Ishikawa (cell line): ENCODE measurements at regions not wholly inside any gene's neighbourhood (a gene's known extent, or its start where the extent isn't known, plus 50 kb on each side); places are given as distances from the start of the nearest gene placed in this dataset.

Experiments
- CEBPB ChIP-seq: IDR thresholded peaks from 2 replicates; pipeline ENCODE4 v1.6.1; 2012
- CREB1 ChIP-seq: IDR thresholded peaks from 2 replicates; pipeline ENCODE4 v1.6.1; 2012; ENCODE audit warnings: low read depth
- EGR1 ChIP-seq: IDR thresholded peaks from 2 replicates; pipeline ENCODE4 v1.6.1; 2012
- EP300 ChIP-seq: IDR thresholded peaks from 2 replicates; pipeline ENCODE4 v1.6.1; 2012; ENCODE audit warnings: borderline replicate concordance
- FOXM1 ChIP-seq: IDR thresholded peaks from 2 replicates; pipeline ENCODE4 v1.6.1; 2012; ENCODE audit warnings: low read depth, borderline replicate concordance
- MAX ChIP-seq: IDR thresholded peaks from 2 replicates; pipeline ENCODE4 v1.6.1; 2012
- NFIC ChIP-seq: IDR thresholded peaks from 2 replicates; pipeline ENCODE4 v1.6.1; 2012
- RAD21 ChIP-seq: IDR thresholded peaks from 2 replicates; pipeline ENCODE4 v1.6.1; 2012; ENCODE audit warnings: low read depth
- TAF1 ChIP-seq: IDR thresholded peaks from 2 replicates; pipeline ENCODE4 v1.6.1; 2012; ENCODE audit warnings: low read depth, mild to moderate bottlenecking
- TCF12 ChIP-seq: IDR thresholded peaks from 2 replicates; pipeline ENCODE4 v1.6.1; 2012; ENCODE audit warnings: low read depth
- TEAD4 ChIP-seq: IDR thresholded peaks from 2 replicates; pipeline ENCODE4 v1.6.1; 2012
- USF1 ChIP-seq: IDR thresholded peaks from 2 replicates; pipeline ENCODE4 v1.6.1; 2012
- YY1 ChIP-seq: IDR thresholded peaks from 2 replicates; pipeline ENCODE4 v1.6.1; 2012; ENCODE audit warnings: low read depth
- ZBTB7A ChIP-seq: IDR thresholded peaks from 2 replicates; pipeline ENCODE4 v1.6.1; 2012; ENCODE audit warnings: low read depth
- TF ChIP-seq, protein P1 (sequence below): IDR thresholded peaks from 2 replicates; pipeline ENCODE4 v1.6.1; 2012; ENCODE audit warnings: low read depth, mild to moderate bottlenecking

DNA sequence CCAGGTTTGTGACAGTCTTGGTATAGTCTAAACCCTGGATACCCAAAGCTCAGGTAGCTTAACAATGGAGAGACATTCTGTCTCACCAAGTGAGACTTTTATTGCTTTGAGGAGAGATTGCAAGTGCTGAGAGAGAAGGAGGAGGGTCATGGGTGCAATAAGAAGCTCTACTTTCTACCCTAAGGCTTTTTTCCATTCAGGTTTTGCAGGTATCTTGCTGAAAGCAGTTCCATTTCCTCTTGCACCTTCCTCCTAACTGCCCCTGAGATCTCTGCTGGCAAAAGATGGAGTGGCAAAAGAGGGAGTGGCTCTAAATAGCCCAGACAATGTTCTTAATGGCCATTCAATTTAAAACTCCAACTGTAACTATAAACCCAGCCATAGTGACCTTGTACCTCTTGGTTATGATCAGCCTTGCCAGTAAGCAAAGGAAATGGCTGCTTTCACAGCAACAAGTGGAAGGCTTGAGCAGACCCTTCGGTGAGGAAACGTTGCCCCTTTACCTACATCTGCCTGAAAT is 105.6 kb upstream of the CPEB2 start:
- no peak for TF ChIP-seq ZBTB7A
- no peak for TF ChIP-seq CREB1
- TF ChIP-seq, protein P1, sequence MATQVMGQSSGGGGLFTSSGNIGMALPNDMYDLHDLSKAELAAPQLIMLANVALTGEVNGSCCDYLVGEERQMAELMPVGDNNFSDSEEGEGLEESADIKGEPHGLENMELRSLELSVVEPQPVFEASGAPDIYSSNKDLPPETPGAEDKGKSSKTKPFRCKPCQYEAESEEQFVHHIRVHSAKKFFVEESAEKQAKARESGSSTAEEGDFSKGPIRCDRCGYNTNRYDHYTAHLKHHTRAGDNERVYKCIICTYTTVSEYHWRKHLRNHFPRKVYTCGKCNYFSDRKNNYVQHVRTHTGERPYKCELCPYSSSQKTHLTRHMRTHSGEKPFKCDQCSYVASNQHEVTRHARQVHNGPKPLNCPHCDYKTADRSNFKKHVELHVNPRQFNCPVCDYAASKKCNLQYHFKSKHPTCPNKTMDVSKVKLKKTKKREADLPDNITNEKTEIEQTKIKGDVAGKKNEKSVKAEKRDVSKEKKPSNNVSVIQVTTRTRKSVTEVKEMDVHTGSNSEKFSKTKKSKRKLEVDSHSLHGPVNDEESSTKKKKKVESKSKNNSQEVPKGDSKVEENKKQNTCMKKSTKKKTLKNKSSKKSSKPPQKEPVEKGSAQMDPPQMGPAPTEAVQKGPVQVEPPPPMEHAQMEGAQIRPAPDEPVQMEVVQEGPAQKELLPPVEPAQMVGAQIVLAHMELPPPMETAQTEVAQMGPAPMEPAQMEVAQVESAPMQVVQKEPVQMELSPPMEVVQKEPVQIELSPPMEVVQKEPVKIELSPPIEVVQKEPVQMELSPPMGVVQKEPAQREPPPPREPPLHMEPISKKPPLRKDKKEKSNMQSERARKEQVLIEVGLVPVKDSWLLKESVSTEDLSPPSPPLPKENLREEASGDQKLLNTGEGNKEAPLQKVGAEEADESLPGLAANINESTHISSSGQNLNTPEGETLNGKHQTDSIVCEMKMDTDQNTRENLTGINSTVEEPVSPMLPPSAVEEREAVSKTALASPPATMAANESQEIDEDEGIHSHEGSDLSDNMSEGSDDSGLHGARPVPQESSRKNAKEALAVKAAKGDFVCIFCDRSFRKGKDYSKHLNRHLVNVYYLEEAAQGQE, result no peak
- no peak for TF ChIP-seq FOXM1
- TF ChIP-seq TAF1, result no peak
- no peak for TF ChIP-seq MAX
- TF ChIP-seq TCF12, result no peak
- no peak for TF ChIP-seq USF1
- TF ChIP-seq TEAD4, result no peak
- no peak for TF ChIP-seq EGR1
- no peak for TF ChIP-seq RAD21
- no peak for TF ChIP-seq YY1
- no peak for TF ChIP-seq NFIC
- no peak for TF ChIP-seq EP300
- TF ChIP-seq CEBPB, result no peak

DNA sequence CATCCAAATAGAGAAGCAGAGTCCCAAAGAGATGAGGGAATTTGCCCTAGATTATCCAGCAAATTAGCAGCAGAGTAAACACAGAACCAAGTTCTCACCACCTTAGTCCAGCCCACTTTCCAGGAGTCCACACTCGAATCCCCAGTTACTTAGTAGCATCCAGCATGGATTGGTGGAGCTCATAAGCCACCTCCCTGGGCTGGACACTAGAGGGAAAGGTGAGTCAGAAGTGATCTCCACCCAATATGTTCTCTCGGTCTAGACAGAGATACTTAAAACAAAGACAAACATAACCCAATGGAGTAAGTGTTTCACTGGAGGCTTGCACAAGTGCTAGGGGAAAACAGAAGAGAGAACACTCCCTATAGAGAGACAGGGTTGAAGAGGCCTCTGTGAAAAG is 105.1 kb upstream of the CPEB2 start:
- TF ChIP-seq, protein P1, result no peak
- TF ChIP-seq EGR1 (no peak), TEAD4 (no peak), ZBTB7A (no peak), EP300 (no peak)

DNA sequence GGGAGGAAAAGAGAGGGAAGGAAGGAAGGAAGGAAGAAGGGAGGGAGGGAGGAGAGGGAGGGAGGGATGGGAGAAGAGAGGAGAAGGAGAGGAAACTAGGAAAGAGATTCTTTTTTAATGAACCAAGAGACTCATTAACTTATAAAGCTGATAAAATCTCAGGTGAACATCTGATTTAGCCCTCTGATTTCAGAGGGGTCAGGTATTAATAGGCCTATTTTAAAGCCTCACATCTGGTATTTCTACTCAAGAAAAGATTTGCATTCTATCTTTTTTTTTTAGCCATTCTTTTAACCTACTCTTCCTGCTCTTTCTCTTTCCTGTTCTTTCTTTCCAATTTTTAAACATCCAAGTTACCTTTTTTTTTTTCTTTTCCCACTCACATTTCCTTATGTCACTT is 103.3 kb upstream of the CPEB2 start:
- no peak for TF ChIP-seq ZBTB7A
- TF ChIP-seq TAF1, result no peak
- TF ChIP-seq RAD21, result no peak
- TF ChIP-seq MAX, result no peak
- no peak for TF ChIP-seq EP300
- no peak for TF ChIP-seq YY1
- TF ChIP-seq CREB1, result no peak
- TF ChIP-seq TEAD4, result no peak
- TF ChIP-seq CEBPB, result no peak
- no peak for TF ChIP-seq EGR1
- no peak for TF ChIP-seq USF1
- no peak for TF ChIP-seq NFIC
- TF ChIP-seq, protein P1, result no peak

DNA sequence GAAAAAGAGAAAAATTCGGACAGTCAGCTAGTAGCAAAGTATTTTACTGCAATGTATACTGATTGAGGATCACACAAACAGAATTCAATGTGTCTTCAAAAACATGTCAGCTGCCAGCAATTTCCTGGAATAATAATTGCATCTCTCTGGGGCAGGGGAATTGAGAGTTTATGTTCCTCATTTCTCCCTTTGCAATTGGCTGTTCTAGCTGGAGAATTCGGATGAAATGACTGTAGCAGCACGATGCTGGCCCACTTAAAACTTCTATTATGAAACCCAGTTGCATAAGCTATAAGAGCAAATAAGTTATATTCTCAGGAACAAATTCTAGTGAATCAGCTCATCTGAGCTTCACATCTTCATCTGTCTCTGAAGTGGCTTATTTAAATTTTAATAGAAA is 99.9 kb upstream of the CPEB2 start:
- TF ChIP-seq EGR1, result no peak

GRCh38 chr4:14903321-14903720 is 99.0 kb upstream of the CPEB2 start:
- TF ChIP-seq MAX (no peak), EP300 (no peak), FOXM1 (no peak), NFIC (no peak), USF1 (no peak), TEAD4 (no peak), CEBPB (no peak), TCF12 (no peak), YY1 (no peak), CREB1 (no peak), RAD21 (no peak), TAF1 (no peak), ZBTB7A (no peak)
- TF ChIP-seq, protein P1, result no peak
